Upper lobe of right lung (tissue), 1 donor: ENCODE measurements at regions not wholly inside any gene's neighbourhood (a gene's known extent, or its start where the extent isn't known, plus 50 kb on each side); places are given as distances from the start of the nearest gene placed in this dataset.

ENCODE experiments used
- ATAC-seq: fragments of 200-7000 bp; cut with Tn5 transposase; one replicate; pipeline ENCODE4 v1.9.1; 2020; ENCODE audit warnings: mild to moderate bottlenecking, moderate library complexity
- DNase-seq: peaks from one replicate; pipeline ENCODE4 v3.0.0-alpha.2; 2020
- H3K27ac ChIP-seq: fragments of 200-600 bp; one replicate; pipeline ENCODE4 v1.8.0; 2022
- H3K27me3 ChIP-seq: fragments of 200-600 bp; one replicate; pipeline ENCODE4 v1.8.0; 2022; ENCODE audit warnings: mild to moderate bottlenecking
- H3K36me3 ChIP-seq: fragments of 200-600 bp; one replicate; pipeline ENCODE4 v1.8.0; 2022
- H3K4me1 ChIP-seq: fragments of 200-600 bp; one replicate; pipeline ENCODE4 v1.8.0; 2022
- H3K4me3 ChIP-seq: fragments of 200-600 bp; one replicate; pipeline ENCODE4 v1.8.0; 2022; ENCODE audit warnings: mild to moderate bottlenecking
- H3K9me3 ChIP-seq: fragments of 200-600 bp; one replicate; pipeline ENCODE4 v1.8.0; 2022
- intact Hi-C: fragments of 100-400 bp; cut with DNase I; formaldehyde crosslinking; loops from one replicate; pipeline ENCODE4 v1.11.0; 2022
- TF ChIP-seq, protein P1 (sequence below): fragments of 200-600 bp; IDR thresholded peaks from one replicate; pipeline ENCODE4 v1.8.0; 2022; ENCODE audit warnings: antibody characterized with exemption
- donor health status: DM: no; HTN: yes; CAD: no; lungs with severe emphysema.

DNA sequence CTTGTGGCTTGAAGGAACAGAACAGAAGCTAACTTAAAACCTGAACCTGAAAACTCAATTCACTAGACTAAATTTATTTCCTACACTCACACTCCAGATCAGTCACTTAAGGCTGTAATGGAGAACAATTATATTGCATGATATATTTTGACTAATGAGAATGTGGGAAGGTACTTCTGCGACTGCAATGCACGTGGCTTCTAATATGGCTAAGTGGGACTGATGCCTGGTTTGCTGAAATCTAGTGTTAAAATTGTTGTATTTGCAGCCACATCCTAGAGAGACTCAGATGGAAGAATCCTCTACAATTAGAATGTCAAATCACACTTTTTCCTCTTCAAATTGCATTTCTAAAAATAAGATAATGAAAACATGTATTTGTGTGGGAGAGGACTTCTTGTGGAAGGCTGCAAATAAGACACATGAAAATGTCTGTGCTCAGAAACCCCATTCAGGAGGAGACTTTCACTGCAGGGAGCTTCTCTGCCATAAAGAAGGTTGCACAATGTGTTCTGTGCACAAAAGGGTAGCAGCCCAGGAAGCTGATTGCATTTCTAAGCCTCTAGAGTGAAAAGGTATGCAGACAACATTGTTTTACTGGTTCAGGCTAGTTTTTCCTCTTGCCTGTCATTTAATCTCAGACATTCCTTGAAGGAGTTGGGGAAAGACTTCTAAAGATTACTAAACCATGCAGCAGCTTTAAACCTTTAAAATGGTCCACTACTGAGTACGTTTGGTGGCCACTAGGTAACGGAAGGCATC is 224.3 kb downstream of the NEDD1 start:
- H3K36me3 ChIP-seq, result no peaks in the 10 kb centered on the region
- H3K9me3 ChIP-seq, result no peaks in the 10 kb centered on the region
- ATAC-seq (peak; percentile 42), DNase-seq (no peak)
- no peak overlapping the region for H3K4me3 ChIP-seq
- no peaks in the 10 kb centered on the region for H3K4me1 ChIP-seq
- TF ChIP-seq, protein P1, sequence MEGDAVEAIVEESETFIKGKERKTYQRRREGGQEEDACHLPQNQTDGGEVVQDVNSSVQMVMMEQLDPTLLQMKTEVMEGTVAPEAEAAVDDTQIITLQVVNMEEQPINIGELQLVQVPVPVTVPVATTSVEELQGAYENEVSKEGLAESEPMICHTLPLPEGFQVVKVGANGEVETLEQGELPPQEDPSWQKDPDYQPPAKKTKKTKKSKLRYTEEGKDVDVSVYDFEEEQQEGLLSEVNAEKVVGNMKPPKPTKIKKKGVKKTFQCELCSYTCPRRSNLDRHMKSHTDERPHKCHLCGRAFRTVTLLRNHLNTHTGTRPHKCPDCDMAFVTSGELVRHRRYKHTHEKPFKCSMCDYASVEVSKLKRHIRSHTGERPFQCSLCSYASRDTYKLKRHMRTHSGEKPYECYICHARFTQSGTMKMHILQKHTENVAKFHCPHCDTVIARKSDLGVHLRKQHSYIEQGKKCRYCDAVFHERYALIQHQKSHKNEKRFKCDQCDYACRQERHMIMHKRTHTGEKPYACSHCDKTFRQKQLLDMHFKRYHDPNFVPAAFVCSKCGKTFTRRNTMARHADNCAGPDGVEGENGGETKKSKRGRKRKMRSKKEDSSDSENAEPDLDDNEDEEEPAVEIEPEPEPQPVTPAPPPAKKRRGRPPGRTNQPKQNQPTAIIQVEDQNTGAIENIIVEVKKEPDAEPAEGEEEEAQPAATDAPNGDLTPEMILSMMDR, result no peak
- intact Hi-C loops, result no loop called here
- H3K27ac ChIP-seq, result no peak overlapping the region
- no peaks in the 10 kb centered on the region for H3K27me3 ChIP-seq

- ATAC-seq (no peak), DNase-seq (no peak)
- no peaks in the 10 kb centered on the region for H3K4me1 ChIP-seq
- TF ChIP-seq, protein P1, result no peak
- H3K27me3 ChIP-seq, result no peaks in the 10 kb centered on the region
- H3K4me3 ChIP-seq, result no peak overlapping the region
- no peaks in the 10 kb centered on the region for H3K36me3 ChIP-seq
- intact Hi-C loops, result no loop called here
- H3K27ac ChIP-seq, result no peak overlapping the region
- no peaks in the 10 kb centered on the region for H3K9me3 ChIP-seq
These were observed 225.2 kb downstream of the NEDD1 start for GRCh38 chr12:97132270-97132669.

- no peaks in the 10 kb centered on the region for H3K4me1 ChIP-seq
- H3K27ac ChIP-seq, result no peak overlapping the region
- ATAC-seq (no peak), DNase-seq (no peak)
- no peaks in the 10 kb centered on the region for H3K36me3 ChIP-seq
- H3K9me3 ChIP-seq, result no peaks in the 10 kb centered on the region
- H3K4me3 ChIP-seq, result no peak overlapping the region
- TF ChIP-seq, protein P1, result no peak
- intact Hi-C loops, result no loop called here
- no peaks in the 10 kb centered on the region for H3K27me3 ChIP-seq
These were observed 227.4 kb downstream of the NEDD1 start for GRCh38 chr12:97134495-97134894.

DNA sequence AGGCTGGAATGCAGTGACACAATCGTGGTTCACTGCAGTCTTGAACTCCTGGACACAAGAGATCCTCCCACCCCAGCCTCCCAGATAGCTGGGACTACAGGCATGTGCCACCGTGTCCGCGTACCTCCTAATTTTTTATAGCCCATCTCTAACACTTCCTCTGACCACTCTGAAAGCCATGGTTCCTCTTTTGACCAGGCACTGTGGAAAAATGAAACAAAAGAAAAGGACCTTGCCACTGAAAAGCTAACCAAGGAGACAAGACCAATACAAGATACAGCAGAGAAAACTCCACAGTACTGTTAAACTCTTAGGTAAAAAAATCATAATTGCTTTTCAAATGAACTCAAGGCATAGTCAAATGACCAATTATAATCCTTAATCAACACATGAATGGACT is 233.3 kb downstream of the NEDD1 start:
- intact Hi-C loops, result no loop called here
- no peaks in the 10 kb centered on the region for H3K9me3 ChIP-seq
- H3K27me3 ChIP-seq, result no peaks in the 10 kb centered on the region
- no peak for DNase-seq
- H3K4me3 ChIP-seq, result no peak overlapping the region
- H3K27ac ChIP-seq, result no peak overlapping the region
- no peaks in the 10 kb centered on the region for H3K4me1 ChIP-seq
- TF ChIP-seq, protein P1, result no peak
- no peak for ATAC-seq
- H3K36me3 ChIP-seq, result no peaks in the 10 kb centered on the region

GRCh38 chr12:97142737-97143410 is 235.8 kb downstream of the NEDD1 start:
- no peak overlapping the region for H3K27ac ChIP-seq
- intact Hi-C loops, result no loop called here
- H3K27me3 ChIP-seq, result no peaks in the 10 kb centered on the region
- DNase-seq (no peak), ATAC-seq (no peak)
- H3K36me3 ChIP-seq, result no peaks in the 10 kb centered on the region
- H3K4me1 ChIP-seq, result no peaks in the 10 kb centered on the region
- no peaks in the 10 kb centered on the region for H3K9me3 ChIP-seq
- H3K4me3 ChIP-seq, result no peak overlapping the region
- TF ChIP-seq, protein P1, result no peak
